ENCODE measurements at regions not wholly inside any gene's neighbourhood (a gene's known extent, or its start where the extent isn't known, plus 50 kb on each side); places are given as distances from the start of the nearest gene placed in this dataset.

- H3K36me3 ChIP-seq (ENCODE audit: control insufficient read depth in 1 of 2, insufficient read depth in 2 of 2, low read length in 2 of 2) = no peaks in the 10 kb centered on the region
- H3K4me1 ChIP-seq (ENCODE audit: control insufficient read depth in 1 of 2, insufficient read depth in 2 of 2, low read length in 2 of 2) = no peaks in the 10 kb centered on the region
- H3K27me3 ChIP-seq (ENCODE audit: control insufficient read depth in 1 of 2, insufficient read depth in 2 of 2, low read length in 2 of 2) = no peaks in the 10 kb centered on the region
- no peak overlapping the region for H3K4me3 ChIP-seq (ENCODE audit: low read depth in 1 of 2, low read length in 2 of 2)
- no peak overlapping the region for H3K9ac ChIP-seq (ENCODE audit: low read depth in 1 of 2, low read length in 2 of 2)
- peaks cover 0 to 5% of the 10 kb centered on the region in 2 donors for H3K9me3 ChIP-seq (ENCODE audit: control insufficient read depth in 1 of 2, low read length in 2 of 2)
- H3K27ac ChIP-seq (ENCODE audit: low read depth, low read length) = no peak overlapping the region
Measured at GRCh38 chr7:67724955-67725354, 728.3 kb downstream of the TYW1 start.

- H3K4me3 ChIP-seq (ENCODE audit: low read depth in 1 of 2, low read length in 2 of 2) = no peak overlapping the region
- H3K4me1 ChIP-seq (ENCODE audit: control insufficient read depth in 1 of 2, insufficient read depth in 2 of 2, low read length in 2 of 2) = no peaks in the 10 kb centered on the region
- H3K36me3 ChIP-seq (ENCODE audit: control insufficient read depth in 1 of 2, insufficient read depth in 2 of 2, low read length in 2 of 2) = no peaks in the 10 kb centered on the region
- H3K9me3 ChIP-seq (ENCODE audit: control insufficient read depth in 1 of 2, low read length in 2 of 2) = peaks cover 0 to 5% of the 10 kb centered on the region in 2 donors
- H3K27me3 ChIP-seq (ENCODE audit: control insufficient read depth in 1 of 2, insufficient read depth in 2 of 2, low read length in 2 of 2) = no peaks in the 10 kb centered on the region
- no peak overlapping the region for H3K9ac ChIP-seq (ENCODE audit: low read depth in 1 of 2, low read length in 2 of 2)
- no peak overlapping the region for H3K27ac ChIP-seq (ENCODE audit: low read depth, low read length)
Measured at GRCh38 chr7:67725423-67725822, 728.8 kb downstream of the TYW1 start.

GRCh38 chr7:67729771-67730170 lies 733.1 kb downstream of the TYW1 start:
- no peak overlapping the region for H3K4me3 ChIP-seq (ENCODE audit: low read depth in 1 of 2, low read length in 2 of 2)
- no peak overlapping the region for H3K9ac ChIP-seq (ENCODE audit: low read depth in 1 of 2, low read length in 2 of 2)
- H3K27ac ChIP-seq (ENCODE audit: low read depth, low read length) = no peak overlapping the region
- H3K27me3 ChIP-seq (ENCODE audit: control insufficient read depth in 1 of 2, insufficient read depth in 2 of 2, low read length in 2 of 2) = no peaks in the 10 kb centered on the region
- peaks cover 0 to 5% of the 10 kb centered on the region in 2 donors for H3K9me3 ChIP-seq (ENCODE audit: control insufficient read depth in 1 of 2, low read length in 2 of 2)
- H3K36me3 ChIP-seq (ENCODE audit: control insufficient read depth in 1 of 2, insufficient read depth in 2 of 2, low read length in 2 of 2) = no peaks in the 10 kb centered on the region
- no peaks in the 10 kb centered on the region for H3K4me1 ChIP-seq (ENCODE audit: control insufficient read depth in 1 of 2, insufficient read depth in 2 of 2, low read length in 2 of 2)

GRCh38 chr7:67731704-67732103 lies 735.1 kb downstream of the TYW1 start:
- peaks cover 0 to 5% of the 10 kb centered on the region in 2 donors for H3K9me3 ChIP-seq (ENCODE audit: control insufficient read depth in 1 of 2, low read length in 2 of 2)
- no peak overlapping the region for H3K4me3 ChIP-seq (ENCODE audit: low read depth in 1 of 2, low read length in 2 of 2)
- H3K27me3 ChIP-seq (ENCODE audit: control insufficient read depth in 1 of 2, insufficient read depth in 2 of 2, low read length in 2 of 2) = no peaks in the 10 kb centered on the region
- no peak overlapping the region for H3K27ac ChIP-seq (ENCODE audit: low read depth, low read length)
- no peak overlapping the region for H3K9ac ChIP-seq (ENCODE audit: low read depth in 1 of 2, low read length in 2 of 2)
- no peaks in the 10 kb centered on the region for H3K4me1 ChIP-seq (ENCODE audit: control insufficient read depth in 1 of 2, insufficient read depth in 2 of 2, low read length in 2 of 2)
- no peaks in the 10 kb centered on the region for H3K36me3 ChIP-seq (ENCODE audit: control insufficient read depth in 1 of 2, insufficient read depth in 2 of 2, low read length in 2 of 2)

- Histone ChIP-seq H3K4me1 (ENCODE audit: control insufficient read depth in 1 of 2, insufficient read depth in 2 of 2, low read length in 2 of 2) (no peaks in the 10 kb centered on the region), H3K27me3 (ENCODE audit: control insufficient read depth in 1 of 2, insufficient read depth in 2 of 2, low read length in 2 of 2) (no peaks in the 10 kb centered on the region), H3K4me3 (ENCODE audit: low read depth in 1 of 2, low read length in 2 of 2) (no peak overlapping the region), H3K9me3 (ENCODE audit: control insufficient read depth in 1 of 2, low read length in 2 of 2) (peaks cover 0 to 5% of the 10 kb centered on the region in 2 donors), H3K27ac (ENCODE audit: low read depth, low read length) (no peak overlapping the region), H3K9ac (ENCODE audit: low read depth in 1 of 2, low read length in 2 of 2) (no peak overlapping the region), H3K36me3 (ENCODE audit: control insufficient read depth in 1 of 2, insufficient read depth in 2 of 2, low read length in 2 of 2) (no peaks in the 10 kb centered on the region)
Measured at GRCh38 chr7:67732898-67733297, 736.3 kb downstream of the TYW1 start.

GRCh38 chr7:67738145-67738544 lies 741.5 kb downstream of the TYW1 start:
- Histone ChIP-seq H3K9me3 (ENCODE audit: control insufficient read depth in 1 of 2, low read length in 2 of 2) (peaks cover 0 to 3% of the 10 kb centered on the region in 2 donors), H3K9ac (ENCODE audit: low read depth in 1 of 2, low read length in 2 of 2) (no peak overlapping the region), H3K4me1 (ENCODE audit: control insufficient read depth in 1 of 2, insufficient read depth in 2 of 2, low read length in 2 of 2) (no peaks in the 10 kb centered on the region), H3K27ac (ENCODE audit: low read depth, low read length) (no peak overlapping the region), H3K36me3 (ENCODE audit: control insufficient read depth in 1 of 2, insufficient read depth in 2 of 2, low read length in 2 of 2) (no peaks in the 10 kb centered on the region), H3K27me3 (ENCODE audit: control insufficient read depth in 1 of 2, insufficient read depth in 2 of 2, low read length in 2 of 2) (no peaks in the 10 kb centered on the region), H3K4me3 (ENCODE audit: low read depth in 1 of 2, low read length in 2 of 2) (no peak overlapping the region)

GRCh38 chr7:67738958-67739357 lies 742.3 kb downstream of the TYW1 start:
- Histone ChIP-seq H3K27ac (ENCODE audit: low read depth, low read length) (no peak overlapping the region), H3K36me3 (ENCODE audit: control insufficient read depth in 1 of 2, insufficient read depth in 2 of 2, low read length in 2 of 2) (no peaks in the 10 kb centered on the region), H3K4me1 (ENCODE audit: control insufficient read depth in 1 of 2, insufficient read depth in 2 of 2, low read length in 2 of 2) (no peaks in the 10 kb centered on the region), H3K9me3 (ENCODE audit: control insufficient read depth in 1 of 2, low read length in 2 of 2) (peaks cover 0 to 3% of the 10 kb centered on the region in 2 donors), H3K9ac (ENCODE audit: low read depth in 1 of 2, low read length in 2 of 2) (no peak overlapping the region), H3K27me3 (ENCODE audit: control insufficient read depth in 1 of 2, insufficient read depth in 2 of 2, low read length in 2 of 2) (no peaks in the 10 kb centered on the region), H3K4me3 (ENCODE audit: low read depth in 1 of 2, low read length in 2 of 2) (no peak overlapping the region)

- Histone ChIP-seq H3K9ac (ENCODE audit: low read depth in 1 of 2, low read length in 2 of 2) (no peak overlapping the region), H3K4me3 (ENCODE audit: low read depth in 1 of 2, low read length in 2 of 2) (no peak overlapping the region), H3K9me3 (ENCODE audit: control insufficient read depth in 1 of 2, low read length in 2 of 2) (peaks cover 0 to 2% of the 10 kb centered on the region in 2 donors), H3K4me1 (ENCODE audit: control insufficient read depth in 1 of 2, insufficient read depth in 2 of 2, low read length in 2 of 2) (no peaks in the 10 kb centered on the region), H3K27me3 (ENCODE audit: control insufficient read depth in 1 of 2, insufficient read depth in 2 of 2, low read length in 2 of 2) (no peaks in the 10 kb centered on the region), H3K27ac (ENCODE audit: low read depth, low read length) (no peak overlapping the region), H3K36me3 (ENCODE audit: control insufficient read depth in 1 of 2, insufficient read depth in 2 of 2, low read length in 2 of 2) (no peaks in the 10 kb centered on the region)
Measured at GRCh38 chr7:67743501-67743900, 746.9 kb downstream of the TYW1 start.

GRCh38 chr7:67752227-67752626 lies 755.6 kb downstream of the TYW1 start:
- Histone ChIP-seq H3K27ac (ENCODE audit: low read depth, low read length) (no peak overlapping the region), H3K4me3 (ENCODE audit: low read depth in 1 of 2, low read length in 2 of 2) (no peak overlapping the region), H3K4me1 (ENCODE audit: control insufficient read depth in 1 of 2, insufficient read depth in 2 of 2, low read length in 2 of 2) (no peaks in the 10 kb centered on the region), H3K9me3 (ENCODE audit: control insufficient read depth in 1 of 2, low read length in 2 of 2) (peaks cover under 1 to 4% of the 10 kb centered on the region in 2 donors), H3K36me3 (ENCODE audit: control insufficient read depth in 1 of 2, insufficient read depth in 2 of 2, low read length in 2 of 2) (no peaks in the 10 kb centered on the region), H3K9ac (ENCODE audit: low read depth in 1 of 2, low read length in 2 of 2) (no peak overlapping the region), H3K27me3 (ENCODE audit: control insufficient read depth in 1 of 2, insufficient read depth in 2 of 2, low read length in 2 of 2) (no peaks in the 10 kb centered on the region)

- Histone ChIP-seq H3K9me3 (ENCODE audit: control insufficient read depth in 1 of 2, low read length in 2 of 2) (peaks cover 0 to 4% of the 10 kb centered on the region in 2 donors), H3K4me1 (ENCODE audit: control insufficient read depth in 1 of 2, insufficient read depth in 2 of 2, low read length in 2 of 2) (no peaks in the 10 kb centered on the region), H3K9ac (ENCODE audit: low read depth in 1 of 2, low read length in 2 of 2) (no peak overlapping the region), H3K27ac (ENCODE audit: low read depth, low read length) (no peak overlapping the region), H3K36me3 (ENCODE audit: control insufficient read depth in 1 of 2, insufficient read depth in 2 of 2, low read length in 2 of 2) (no peaks in the 10 kb centered on the region), H3K4me3 (ENCODE audit: low read depth in 1 of 2, low read length in 2 of 2) (no peak overlapping the region), H3K27me3 (ENCODE audit: control insufficient read depth in 1 of 2, insufficient read depth in 2 of 2, low read length in 2 of 2) (no peaks in the 10 kb centered on the region)
Measured at GRCh38 chr7:67753891-67754290, 757.3 kb downstream of the TYW1 start.

- no peak overlapping the region for H3K27ac ChIP-seq (ENCODE audit: low read depth, low read length)
- no peaks in the 10 kb centered on the region for H3K36me3 ChIP-seq (ENCODE audit: control insufficient read depth in 1 of 2, insufficient read depth in 2 of 2, low read length in 2 of 2)
- no peak overlapping the region for H3K9ac ChIP-seq (ENCODE audit: low read depth in 1 of 2, low read length in 2 of 2)
- H3K4me1 ChIP-seq (ENCODE audit: control insufficient read depth in 1 of 2, insufficient read depth in 2 of 2, low read length in 2 of 2) = no peaks in the 10 kb centered on the region
- no peak overlapping the region for H3K4me3 ChIP-seq (ENCODE audit: low read depth in 1 of 2, low read length in 2 of 2)
- H3K27me3 ChIP-seq (ENCODE audit: control insufficient read depth in 1 of 2, insufficient read depth in 2 of 2, low read length in 2 of 2) = no peaks in the 10 kb centered on the region
- peaks cover 0 to 4% of the 10 kb centered on the region in 2 donors for H3K9me3 ChIP-seq (ENCODE audit: control insufficient read depth in 1 of 2, low read length in 2 of 2)
Measured at GRCh38 chr7:67754651-67755050, 758.0 kb downstream of the TYW1 start.
